MM.1S (cell line): ENCODE measurements at regions not wholly inside any gene's neighbourhood (a gene's known extent, or its start where the extent isn't known, plus 50 kb on each side); places are given as distances from the start of the nearest gene placed in this dataset.

Source experiments
- DNase-seq: peaks from one replicate; pipeline ENCODE4 v3.0.0-alpha.2; 2015
- H2AFZ ChIP-seq: fragments of 300-600 bp; sonication (generic); 2 replicates; pipeline ENCODE4 v1.6.0; 2016; ENCODE audit warnings: antibody characterized with exemption, low read length
- H3F3A ChIP-seq: fragments of 300-600 bp; sonication (generic); 2 replicates; pipeline ENCODE4 v1.6.1; 2016; ENCODE audit warnings: mild to moderate bottlenecking, antibody characterized with exemption, low read length, moderate library complexity, mixed read lengths; ENCODE audit not compliant: insufficient read depth
- H3K27ac ChIP-seq: fragments of 300-600 bp; sonication (generic); 2 replicates; pipeline ENCODE4 v1.5.1; 2016; ENCODE audit warnings: mild to moderate bottlenecking, low read length
- H3K27me3 ChIP-seq: fragments of 300-600 bp; sonication (generic); replicated peaks from 2 replicates; pipeline ENCODE4 v1.6.0; 2016; ENCODE audit warnings: low read length; ENCODE audit not compliant: insufficient read depth
- H3K36me3 ChIP-seq: fragments of 300-600 bp; sonication (generic); replicated peaks from 2 replicates; pipeline ENCODE4 v1.6.1; 2016; ENCODE audit warnings: mild to moderate bottlenecking, low read length, mixed read lengths; ENCODE audit not compliant: insufficient read depth
- H3K4me1 ChIP-seq: fragments of 300-600 bp; sonication (generic); 2 replicates; pipeline ENCODE4 v1.6.1; 2016; ENCODE audit warnings: low read length, mixed read lengths
- H3K4me2 ChIP-seq: fragments of 300-600 bp; sonication (generic); 2 replicates; pipeline ENCODE4 v1.6.0; 2016; ENCODE audit warnings: low read depth, low read length
- H3K4me3 ChIP-seq: fragments of 300-600 bp; sonication (generic); 2 replicates; pipeline ENCODE4 v1.5.1; 2016; ENCODE audit warnings: low read length, mixed read lengths
- H3K79me2 ChIP-seq: fragments of 300-600 bp; sonication (generic); 2 replicates; pipeline ENCODE4 v1.6.1; 2016; ENCODE audit warnings: mixed run types, low read length, mixed read lengths
- H3K9ac ChIP-seq: fragments of 300-600 bp; sonication (generic); 2 replicates; pipeline ENCODE4 v1.6.1; 2016; ENCODE audit warnings: low read length, mixed read lengths
- H3K9me2 ChIP-seq: fragments of 300-600 bp; sonication (generic); replicated peaks from 2 replicates; pipeline ENCODE4 v1.6.1; 2016; ENCODE audit warnings: mild to moderate bottlenecking, low read length, mixed read lengths; ENCODE audit not compliant: insufficient read depth
- H3K9me3 ChIP-seq: fragments of 300-600 bp; sonication (generic); replicated peaks from 2 replicates; pipeline ENCODE4 v1.6.1; 2016; ENCODE audit warnings: mild to moderate bottlenecking, low read length, mixed read lengths; ENCODE audit not compliant: insufficient read depth
- H4K20me1 ChIP-seq: fragments of 300-600 bp; sonication (generic); 2 replicates; pipeline ENCODE4 v1.6.1; 2016; ENCODE audit warnings: mild to moderate bottlenecking, low read length, moderate library complexity, mixed read lengths; ENCODE audit not compliant: insufficient read depth
- EZH2 ChIP-seq: fragments of 300-600 bp; sonication (generic); optimal IDR thresholded peaks from 2 replicates; pipeline ENCODE3; 2017; ENCODE audit warnings: low read depth, mild to moderate bottlenecking, antibody characterized with exemption, low read length, mixed read lengths
- EZH2phosphoT487 ChIP-seq: fragments of 300-600 bp; sonication (generic); IDR thresholded peaks from 2 replicates; pipeline ENCODE4 v1.6.1; 2018; ENCODE audit warnings: antibody characterized with exemption, low read length
- TF ChIP-seq, protein P1 (sequence below): fragments of 300-600 bp; sonication (generic); IDR thresholded peaks from 2 replicates; pipeline ENCODE4 v1.5.1; 2016; ENCODE audit warnings: antibody characterized with exemption, low read length, mixed read lengths

DNA sequence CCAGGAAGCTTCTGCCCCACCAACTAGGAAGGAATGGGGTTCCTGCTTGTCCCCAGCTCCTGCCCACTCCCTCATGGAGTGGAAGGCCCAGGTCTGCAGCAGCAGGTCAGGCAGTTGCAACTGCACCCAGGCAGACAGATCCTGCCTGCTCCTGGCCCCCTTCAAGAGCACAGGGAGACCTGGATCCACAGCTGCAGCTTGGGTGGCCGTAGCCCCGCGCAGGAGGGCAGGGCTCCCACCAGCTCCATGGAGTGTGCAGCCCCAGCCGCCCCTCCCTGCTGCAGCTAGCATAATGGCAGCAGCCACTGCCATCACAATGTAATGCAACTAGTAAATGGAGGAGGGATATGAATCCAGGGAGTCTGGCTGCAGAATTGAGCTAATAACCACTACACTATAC, 187.5 kb upstream of the PLET1 start:
- H4K20me1 ChIP-seq = no peaks in the 10 kb centered on the region
- DNase-seq = no peak
- H3K27ac ChIP-seq = no peak overlapping the region
- no peaks in the 10 kb centered on the region for H3K4me1 ChIP-seq
- no peak overlapping the region for H3K9ac ChIP-seq
- no peaks in the 10 kb centered on the region for H3K36me3 ChIP-seq
- H3K79me2 ChIP-seq = no peaks in the 10 kb centered on the region
- no peak overlapping the region for H3K4me2 ChIP-seq
- no peaks in the 10 kb centered on the region for H3K27me3 ChIP-seq
- H3K4me3 ChIP-seq = no peak overlapping the region
- no peaks in the 10 kb centered on the region for H3K9me3 ChIP-seq
- no peak overlapping the region for H2AFZ ChIP-seq
- no peak for TF ChIP-seq EZH2
- TF ChIP-seq, protein P1, sequence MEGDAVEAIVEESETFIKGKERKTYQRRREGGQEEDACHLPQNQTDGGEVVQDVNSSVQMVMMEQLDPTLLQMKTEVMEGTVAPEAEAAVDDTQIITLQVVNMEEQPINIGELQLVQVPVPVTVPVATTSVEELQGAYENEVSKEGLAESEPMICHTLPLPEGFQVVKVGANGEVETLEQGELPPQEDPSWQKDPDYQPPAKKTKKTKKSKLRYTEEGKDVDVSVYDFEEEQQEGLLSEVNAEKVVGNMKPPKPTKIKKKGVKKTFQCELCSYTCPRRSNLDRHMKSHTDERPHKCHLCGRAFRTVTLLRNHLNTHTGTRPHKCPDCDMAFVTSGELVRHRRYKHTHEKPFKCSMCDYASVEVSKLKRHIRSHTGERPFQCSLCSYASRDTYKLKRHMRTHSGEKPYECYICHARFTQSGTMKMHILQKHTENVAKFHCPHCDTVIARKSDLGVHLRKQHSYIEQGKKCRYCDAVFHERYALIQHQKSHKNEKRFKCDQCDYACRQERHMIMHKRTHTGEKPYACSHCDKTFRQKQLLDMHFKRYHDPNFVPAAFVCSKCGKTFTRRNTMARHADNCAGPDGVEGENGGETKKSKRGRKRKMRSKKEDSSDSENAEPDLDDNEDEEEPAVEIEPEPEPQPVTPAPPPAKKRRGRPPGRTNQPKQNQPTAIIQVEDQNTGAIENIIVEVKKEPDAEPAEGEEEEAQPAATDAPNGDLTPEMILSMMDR = no peak
- no peaks in the 10 kb centered on the region for H3K9me2 ChIP-seq
- no peaks in the 10 kb centered on the region for H3F3A ChIP-seq

DNA sequence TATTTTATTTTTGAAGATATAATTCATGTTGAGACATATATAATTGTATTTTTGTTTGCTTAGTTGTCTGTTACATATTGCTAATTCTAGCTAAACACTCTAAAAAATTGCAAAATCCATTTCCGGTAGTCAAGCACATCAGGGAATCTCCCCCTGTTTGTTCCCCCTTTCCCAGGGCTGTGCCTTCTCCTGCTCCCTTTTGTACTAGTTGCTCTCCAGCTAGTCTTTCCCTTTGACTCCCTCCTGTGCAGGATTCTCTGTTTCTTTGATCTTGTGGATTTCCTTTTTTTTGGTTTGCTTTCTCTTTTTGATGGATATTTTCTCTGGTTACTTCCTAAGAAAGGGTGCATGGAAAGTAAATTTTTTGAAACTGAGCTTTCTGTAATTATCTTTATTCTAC, 188.1 kb upstream of the PLET1 start:
- Histone ChIP-seq H3K4me1 (no peaks in the 10 kb centered on the region), H3K36me3 (no peaks in the 10 kb centered on the region), H3K27ac (no peak overlapping the region), H3F3A (no peaks in the 10 kb centered on the region), H2AFZ (no peak overlapping the region), H3K9ac (no peak overlapping the region), H3K27me3 (no peaks in the 10 kb centered on the region), H3K79me2 (no peaks in the 10 kb centered on the region), H4K20me1 (no peaks in the 10 kb centered on the region), H3K4me3 (no peak overlapping the region), H3K9me3 (no peaks in the 10 kb centered on the region), H3K9me2 (no peaks in the 10 kb centered on the region), H3K4me2 (no peak overlapping the region)
- no peak for DNase-seq
- TF ChIP-seq, protein P1 = no peak
- no peak for TF ChIP-seq EZH2phosphoT487
- no peak for TF ChIP-seq EZH2

DNA sequence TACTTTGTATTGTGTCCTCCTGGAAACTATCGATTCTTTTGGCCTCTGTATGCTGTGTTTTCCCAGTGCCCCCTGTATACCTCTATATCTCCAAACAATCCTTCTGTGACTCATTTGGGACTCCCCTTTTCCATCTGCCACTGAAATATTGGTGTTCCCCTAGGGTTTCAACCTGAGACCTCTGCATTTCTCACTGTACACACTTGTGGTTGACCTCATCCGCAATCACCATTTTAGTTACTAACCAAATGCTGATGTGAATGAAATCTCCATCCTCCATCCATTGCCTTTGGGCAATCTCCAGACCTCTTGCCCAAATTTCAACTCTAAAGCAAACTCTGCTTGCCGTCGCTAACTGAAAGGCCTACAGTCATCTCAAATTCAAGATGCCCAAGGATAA, 190.6 kb upstream of the PLET1 start:
- no peak overlapping the region for H2AFZ ChIP-seq
- no peaks in the 10 kb centered on the region for H3K9me2 ChIP-seq
- TF ChIP-seq, protein P1 = no peak
- TF ChIP-seq EZH2 = no peak
- no peak for TF ChIP-seq EZH2phosphoT487
- no peak overlapping the region for H3K9ac ChIP-seq
- no peak for DNase-seq
- H3K79me2 ChIP-seq = no peaks in the 10 kb centered on the region
- no peaks in the 10 kb centered on the region for H3F3A ChIP-seq
- no peaks in the 10 kb centered on the region for H4K20me1 ChIP-seq
- H3K27ac ChIP-seq = no peak overlapping the region
- H3K9me3 ChIP-seq = no peaks in the 10 kb centered on the region
- H3K4me1 ChIP-seq = no peaks in the 10 kb centered on the region
- H3K4me3 ChIP-seq = no peak overlapping the region
- H3K27me3 ChIP-seq = no peaks in the 10 kb centered on the region
- H3K36me3 ChIP-seq = no peaks in the 10 kb centered on the region
- H3K4me2 ChIP-seq = no peak overlapping the region
